Brain microvascular endothelial cell (primary cell): ENCODE measurements at regions not wholly inside any gene's neighbourhood (a gene's known extent, or its start where the extent isn't known, plus 50 kb on each side); places are given as distances from the start of the nearest gene placed in this dataset.

Experiments used
- DNase-seq: peaks from one replicate; pipeline ENCODE4 v3.0.0-alpha.2; 2020
- H3K27ac ChIP-seq: fragments of 250-450 bp; sonication (Bioruptor Pico); 2 replicates; pipeline ENCODE4 v1.5.1; 2020; ENCODE audit warnings: mild to moderate bottlenecking, moderate library complexity
- H3K27me3 ChIP-seq: fragments of 250-450 bp; sonication (Bioruptor Pico); replicated peaks from 2 replicates; pipeline ENCODE4 v1.5.1; 2020; ENCODE audit warnings: mild to moderate bottlenecking
- H3K36me3 ChIP-seq: fragments of 250-450 bp; sonication (Bioruptor Pico); replicated peaks from 2 replicates; pipeline ENCODE4 v1.5.1; 2020; ENCODE audit warnings: mild to moderate bottlenecking
- H3K4me3 ChIP-seq: 2 replicates; pipeline ENCODE4 v1.5.1; 2011; ENCODE audit warnings: low read depth, mild to moderate bottlenecking, control low read depth, low read length, moderate library complexity
- in situ Hi-C: cut with HindIII; loops from 2 replicates; pipeline ENCODE4 v1.10.0; 2017; ENCODE audit warnings: low sequenced_read_pairs, low pct_ligation_motif_present
- TF ChIP-seq, protein P1 (sequence below): IDR thresholded peaks from 2 replicates; pipeline ENCODE4 v1.5.1; 2011; ENCODE audit warnings: low read depth, mild to moderate bottlenecking, moderate library complexity, low read length, control low read depth, inconsistent platforms; ENCODE audit errors: missing control alignments

DNA sequence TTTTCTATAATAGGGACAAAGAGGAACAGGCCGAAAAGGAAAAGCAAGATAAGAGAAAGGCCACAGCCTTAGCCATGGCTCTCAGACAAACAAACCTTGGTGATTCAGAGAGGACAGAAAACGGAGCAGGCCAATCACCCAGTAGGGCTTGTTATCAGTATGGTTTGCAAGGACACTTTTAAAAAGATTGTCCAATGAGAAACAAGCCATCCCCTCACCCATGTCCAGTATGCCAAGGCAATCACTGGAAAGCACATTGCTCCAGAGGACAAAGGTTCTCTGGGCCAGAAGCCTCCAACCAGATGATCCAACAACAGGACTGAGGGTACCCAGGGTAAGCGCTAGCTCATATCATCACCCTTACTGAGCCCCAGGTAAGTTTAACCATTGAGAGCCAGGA, 243.8 kb upstream of the BTG1 start:
- TF ChIP-seq, protein P1, sequence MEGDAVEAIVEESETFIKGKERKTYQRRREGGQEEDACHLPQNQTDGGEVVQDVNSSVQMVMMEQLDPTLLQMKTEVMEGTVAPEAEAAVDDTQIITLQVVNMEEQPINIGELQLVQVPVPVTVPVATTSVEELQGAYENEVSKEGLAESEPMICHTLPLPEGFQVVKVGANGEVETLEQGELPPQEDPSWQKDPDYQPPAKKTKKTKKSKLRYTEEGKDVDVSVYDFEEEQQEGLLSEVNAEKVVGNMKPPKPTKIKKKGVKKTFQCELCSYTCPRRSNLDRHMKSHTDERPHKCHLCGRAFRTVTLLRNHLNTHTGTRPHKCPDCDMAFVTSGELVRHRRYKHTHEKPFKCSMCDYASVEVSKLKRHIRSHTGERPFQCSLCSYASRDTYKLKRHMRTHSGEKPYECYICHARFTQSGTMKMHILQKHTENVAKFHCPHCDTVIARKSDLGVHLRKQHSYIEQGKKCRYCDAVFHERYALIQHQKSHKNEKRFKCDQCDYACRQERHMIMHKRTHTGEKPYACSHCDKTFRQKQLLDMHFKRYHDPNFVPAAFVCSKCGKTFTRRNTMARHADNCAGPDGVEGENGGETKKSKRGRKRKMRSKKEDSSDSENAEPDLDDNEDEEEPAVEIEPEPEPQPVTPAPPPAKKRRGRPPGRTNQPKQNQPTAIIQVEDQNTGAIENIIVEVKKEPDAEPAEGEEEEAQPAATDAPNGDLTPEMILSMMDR, result no peak
- Histone ChIP-seq H3K27me3 (no peaks in the 10 kb centered on the region), H3K36me3 (no peaks in the 10 kb centered on the region), H3K27ac (no peak overlapping the region), H3K4me3 (no peak overlapping the region)
- no peak for DNase-seq
- in situ Hi-C loops, result no loop called here

DNA sequence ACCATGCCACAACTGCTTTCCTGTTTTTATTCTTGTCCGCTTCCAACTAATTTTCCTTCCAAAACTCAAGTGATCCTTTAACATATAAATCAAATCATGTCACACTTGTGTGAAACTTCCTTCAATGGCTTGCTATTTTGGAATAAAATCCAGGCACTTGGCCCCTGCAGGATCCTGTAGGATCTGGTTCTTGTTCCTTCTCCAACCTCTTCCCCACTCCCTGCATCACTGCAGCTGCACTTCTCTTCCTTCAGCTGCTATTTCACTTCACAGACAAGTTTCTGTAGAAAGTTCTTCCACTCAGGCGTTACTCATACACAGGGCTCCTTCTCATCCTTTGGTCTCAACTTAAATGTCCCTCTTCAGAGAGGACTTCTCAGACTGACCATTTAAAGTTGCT, 239.7 kb upstream of the BTG1 start:
- H3K27me3 ChIP-seq, result no peaks in the 10 kb centered on the region
- in situ Hi-C loops, result no loop called here
- TF ChIP-seq, protein P1, result no peak
- no peak overlapping the region for H3K4me3 ChIP-seq
- no peak overlapping the region for H3K27ac ChIP-seq
- H3K36me3 ChIP-seq, result no peaks in the 10 kb centered on the region
- DNase-seq, result no peak

DNA sequence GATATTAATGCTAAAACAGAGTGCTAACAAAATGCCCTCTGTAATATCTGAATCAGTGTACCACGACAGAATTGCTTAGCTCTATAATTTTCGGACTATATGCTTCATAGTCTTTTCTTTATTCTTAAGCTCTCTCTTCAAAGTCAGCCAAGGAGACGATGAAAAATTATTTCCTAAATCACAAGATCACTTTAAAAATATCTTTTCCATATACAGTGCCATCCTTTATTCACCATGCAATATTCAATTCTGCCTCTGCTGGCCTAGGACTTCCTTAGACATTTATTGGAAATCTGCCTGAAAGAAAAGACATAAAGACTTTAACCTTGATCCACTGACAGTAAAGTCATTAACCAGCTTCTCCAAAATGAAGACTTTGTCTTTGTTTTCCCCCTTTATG, 238.9 kb upstream of the BTG1 start:
- no peak for DNase-seq
- Histone ChIP-seq H3K27ac (no peak overlapping the region), H3K36me3 (no peaks in the 10 kb centered on the region), H3K27me3 (no peaks in the 10 kb centered on the region), H3K4me3 (no peak overlapping the region)
- TF ChIP-seq, protein P1, result no peak
- in situ Hi-C loops, result no loop called here

DNA sequence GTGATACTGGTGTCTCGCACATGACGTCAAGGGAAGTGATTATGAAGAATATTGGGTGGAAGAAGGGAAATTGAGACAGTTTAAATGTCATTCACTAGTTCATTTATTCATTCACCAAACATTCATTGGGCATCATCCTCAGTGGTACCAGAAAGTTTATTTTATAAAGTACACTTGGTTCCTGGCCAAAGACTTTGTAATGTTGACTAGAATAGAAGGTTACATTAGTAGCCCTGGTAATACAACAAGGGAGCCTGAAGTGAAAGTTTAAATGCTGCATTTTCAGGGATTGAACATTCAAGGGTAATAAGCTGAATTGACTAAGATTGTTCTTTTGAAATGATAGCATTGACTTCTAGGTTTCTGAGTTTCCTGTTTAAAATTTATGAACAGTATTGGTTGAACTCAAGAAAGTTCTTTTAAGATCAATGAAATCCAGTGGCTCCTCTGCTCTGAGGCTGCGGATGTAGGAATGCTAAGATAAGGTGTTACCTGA, 236.8 kb upstream of the BTG1 start:
- Histone ChIP-seq H3K27ac (no peak overlapping the region), H3K27me3 (no peaks in the 10 kb centered on the region), H3K4me3 (no peak overlapping the region), H3K36me3 (no peaks in the 10 kb centered on the region)
- TF ChIP-seq, protein P1, result no peak
- in situ Hi-C loops, result no loop called here
- DNase-seq, result no peak

DNA sequence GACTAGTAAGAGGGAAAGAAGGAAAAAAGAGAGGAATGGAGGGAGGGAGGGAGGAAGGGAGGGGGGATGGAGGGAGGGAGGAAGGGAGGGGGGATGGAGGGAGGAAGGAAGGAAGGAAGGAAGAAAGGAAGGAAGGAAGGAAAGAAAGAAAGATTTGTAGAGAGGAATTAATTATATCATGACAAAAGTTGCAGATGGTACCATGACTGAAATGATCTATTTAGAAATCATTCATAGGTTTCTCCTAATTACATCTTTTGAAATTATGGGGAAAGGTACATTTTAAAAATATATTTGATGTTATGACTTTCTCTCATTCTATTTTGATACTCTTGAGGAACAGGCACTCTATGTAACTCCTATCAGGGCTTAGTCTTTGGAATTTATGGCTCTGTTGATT, 236.2 kb upstream of the BTG1 start:
- TF ChIP-seq, protein P1, result no peak
- in situ Hi-C loops, result no loop called here
- H3K27ac ChIP-seq, result no peak overlapping the region

More for the DNA sequence above, 236.2 kb upstream of the BTG1 start:
- no peaks in the 10 kb centered on the region for H3K27me3 ChIP-seq
- DNase-seq, result no peak
- no peaks in the 10 kb centered on the region for H3K36me3 ChIP-seq
- H3K4me3 ChIP-seq, result no peak overlapping the region
